ENCODE measurements at regions not wholly inside any gene's neighbourhood (a gene's known extent, or its start where the extent isn't known, plus 50 kb on each side); places are given as distances from the start of the nearest gene placed in this dataset.

GRCh38 chr1:5621692-5622091, 370.5 kb downstream of the NPHP4 start:
- Mint-ChIP-seq H3K9me3 (no peaks in the 10 kb centered on the region), H3K4me3 (no peak overlapping the region), H3K4me1 (peaks cover 0 to 5% (median 0%) of the 10 kb centered on the region in 3 donors), H3K27me3 (peaks cover 20 to 22% of the 10 kb centered on the region in 2 donors), H3K36me3 (no peaks in the 10 kb centered on the region), H3K27ac (no peak overlapping the region)
- Histone ChIP-seq H3K4me3 (ENCODE audit: control insufficient read depth in 1 of 2, extremely low read depth in 1 of 2, low read length in 1 of 2) (no peak overlapping the region), H3K9me3 (no peaks in the 10 kb centered on the region), H3K4me1 (ENCODE audit: control insufficient read depth in 1 of 2, extremely low read depth in 1 of 2, insufficient read depth in 2 of 2, low read length in 2 of 2) (no peaks in the 10 kb centered on the region), H3K36me3 (ENCODE audit: control insufficient read depth in 2 of 2, extremely low read depth in 1 of 2, insufficient read depth in 1 of 2, low read length in 1 of 2) (no peaks in the 10 kb centered on the region), H3K27ac (ENCODE audit: low read length) (no peak overlapping the region), H3K27me3 (replicated peaks in 1 of 2; ENCODE audit: control insufficient read depth in 2 of 2, extremely low read depth in 1 of 2, insufficient read depth in 2 of 2, low read length in 1 of 2) (peaks cover 0 to 38% of the 10 kb centered on the region in 2 experiments)
- POLR2A ChIA-PET, result no interaction called here
- WGBS (ENCODE audit: insufficient coverage), result 90% methylated on average over 5 of the region's 8 CpGs
- ATAC-seq (replicated peaks in 1 of 4) (no peak), DNase-seq (no peak)
- CTCF ChIA-PET, result no interaction called here

GRCh38 chr1:5620997-5621396, 371.2 kb downstream of the NPHP4 start:
- WGBS (ENCODE audit: insufficient coverage), result no CpG with 5 or more reads among the region's 3 CpGs
- no peak overlapping the region for H3K4me3 Mint-ChIP-seq
- CTCF ChIA-PET, result no interaction called here

GRCh38 chr1:5620418-5620817, 371.8 kb downstream of the NPHP4 start:
- Histone ChIP-seq H3K27me3 (replicated peaks in 1 of 2; ENCODE audit: control insufficient read depth in 2 of 2, extremely low read depth in 1 of 2, insufficient read depth in 2 of 2, low read length in 1 of 2) (peaks cover 0 to 51% of the 10 kb centered on the region in 2 experiments), H3K36me3 (ENCODE audit: control insufficient read depth in 2 of 2, extremely low read depth in 1 of 2, insufficient read depth in 1 of 2, low read length in 1 of 2) (no peaks in the 10 kb centered on the region), H3K9me3 (no peaks in the 10 kb centered on the region), H3K4me3 (ENCODE audit: control insufficient read depth in 1 of 2, extremely low read depth in 1 of 2, low read length in 1 of 2) (no peak overlapping the region), H3K27ac (ENCODE audit: low read length) (no peak overlapping the region), H3K4me1 (ENCODE audit: control insufficient read depth in 1 of 2, extremely low read depth in 1 of 2, insufficient read depth in 2 of 2, low read length in 2 of 2) (no peaks in the 10 kb centered on the region)
- 83% methylated on average over 2 of the region's 3 CpGs for WGBS (ENCODE audit: insufficient coverage)
- no peaks in the 10 kb centered on the region for H3K36me3 Mint-ChIP-seq
- no peaks in the 10 kb centered on the region for H3K9me3 Mint-ChIP-seq
- H3K27ac Mint-ChIP-seq, result no peak overlapping the region
- H3K27me3 Mint-ChIP-seq, result peaks cover 26% of the 10 kb centered on the region in 2 donors
- peaks cover 0 to 5% (median 0%) of the 10 kb centered on the region in 3 donors for H3K4me1 Mint-ChIP-seq
- ATAC-seq (replicated peaks in 1 of 4) (no peak), DNase-seq (no peak)
- H3K4me3 Mint-ChIP-seq, result no peak overlapping the region
- POLR2A ChIA-PET, result no interaction called here
- CTCF ChIA-PET, result interaction anchor here in 1 of 2 donors (0.7 kb wide), 1 partner anchor 56 kb away, joined by 7 read pairs; no protein-coding TSS in a partner anchor

More at GRCh38 chr1:5620997-5621396, 371.2 kb downstream of the NPHP4 start:
- ATAC-seq (replicated peaks in 1 of 4) (no peak), DNase-seq (no peak)
- H3K9me3 ChIP-seq, result no peaks in the 10 kb centered on the region
- peaks cover 25 to 26% of the 10 kb centered on the region in 2 donors for H3K27me3 Mint-ChIP-seq
- no peaks in the 10 kb centered on the region for H3K4me1 ChIP-seq (ENCODE audit: control insufficient read depth in 1 of 2, extremely low read depth in 1 of 2, insufficient read depth in 2 of 2, low read length in 2 of 2)
- H3K27me3 ChIP-seq (replicated peaks in 1 of 2; ENCODE audit: control insufficient read depth in 2 of 2, extremely low read depth in 1 of 2, insufficient read depth in 2 of 2, low read length in 1 of 2), result peaks cover 0 to 45% of the 10 kb centered on the region in 2 experiments
- no peak overlapping the region for H3K27ac ChIP-seq (ENCODE audit: low read length)
- no peak overlapping the region for H3K27ac Mint-ChIP-seq
- H3K4me3 ChIP-seq (ENCODE audit: control insufficient read depth in 1 of 2, extremely low read depth in 1 of 2, low read length in 1 of 2), result no peak overlapping the region
- peaks cover 0 to 5% (median 0%) of the 10 kb centered on the region in 3 donors for H3K4me1 Mint-ChIP-seq
- H3K36me3 ChIP-seq (ENCODE audit: control insufficient read depth in 2 of 2, extremely low read depth in 1 of 2, insufficient read depth in 1 of 2, low read length in 1 of 2), result no peaks in the 10 kb centered on the region
- H3K9me3 Mint-ChIP-seq, result no peaks in the 10 kb centered on the region
- H3K36me3 Mint-ChIP-seq, result no peaks in the 10 kb centered on the region
- POLR2A ChIA-PET, result no interaction called here

GRCh38 chr1:5619469-5619868, 372.8 kb downstream of the NPHP4 start:
- Mint-ChIP-seq H3K27ac (no peak overlapping the region), H3K4me1 (peaks cover 0 to 5% (median 0%) of the 10 kb centered on the region in 3 donors), H3K36me3 (no peaks in the 10 kb centered on the region), H3K9me3 (no peaks in the 10 kb centered on the region), H3K27me3 (peaks cover 33 to 34% of the 10 kb centered on the region in 2 donors), H3K4me3 (no peak overlapping the region)
- ChIA-PET POLR2A (no interaction called here), CTCF (no interaction called here)
- H3K4me3 ChIP-seq (ENCODE audit: control insufficient read depth in 1 of 2, extremely low read depth in 1 of 2, low read length in 1 of 2), result no peak overlapping the region
- H3K36me3 ChIP-seq (ENCODE audit: control insufficient read depth in 2 of 2, extremely low read depth in 1 of 2, insufficient read depth in 1 of 2, low read length in 1 of 2), result no peaks in the 10 kb centered on the region
- no peak for DNase-seq
- ATAC-seq (replicated peaks in 1 of 4), result no peak
- H3K9me3 ChIP-seq, result no peaks in the 10 kb centered on the region
- no peak overlapping the region for H3K27ac ChIP-seq (ENCODE audit: low read length)
- peaks cover 0 to 56% of the 10 kb centered on the region in 2 experiments for H3K27me3 ChIP-seq (replicated peaks in 1 of 2; ENCODE audit: control insufficient read depth in 2 of 2, extremely low read depth in 1 of 2, insufficient read depth in 2 of 2, low read length in 1 of 2)
- H3K4me1 ChIP-seq (ENCODE audit: control insufficient read depth in 1 of 2, extremely low read depth in 1 of 2, insufficient read depth in 2 of 2, low read length in 2 of 2), result no peaks in the 10 kb centered on the region
- 29% methylated on average over 1 of the region's 1 CpG for WGBS (ENCODE audit: insufficient coverage)

- Mint-ChIP-seq H3K27me3 (peaks cover 48 to 50% of the 10 kb centered on the region in 2 donors), H3K27ac (no peak overlapping the region), H3K9me3 (no peaks in the 10 kb centered on the region), H3K4me3 (no peak overlapping the region), H3K36me3 (no peaks in the 10 kb centered on the region), H3K4me1 (peaks cover 0 to 5% (median 0%) of the 10 kb centered on the region in 3 donors)
- Histone ChIP-seq H3K36me3 (ENCODE audit: control insufficient read depth in 2 of 2, extremely low read depth in 1 of 2, insufficient read depth in 1 of 2, low read length in 1 of 2) (no peaks in the 10 kb centered on the region), H3K27ac (ENCODE audit: low read length) (no peak overlapping the region), H3K4me3 (ENCODE audit: control insufficient read depth in 1 of 2, extremely low read depth in 1 of 2, low read length in 1 of 2) (no peak overlapping the region), H3K27me3 (replicated peaks in 1 of 2; ENCODE audit: control insufficient read depth in 2 of 2, extremely low read depth in 1 of 2, insufficient read depth in 2 of 2, low read length in 1 of 2) (peaks cover 0 to 49% of the 10 kb centered on the region in 2 experiments), H3K4me1 (ENCODE audit: control insufficient read depth in 1 of 2, extremely low read depth in 1 of 2, insufficient read depth in 2 of 2, low read length in 2 of 2) (no peaks in the 10 kb centered on the region), H3K9me3 (no peaks in the 10 kb centered on the region)
- DNase-seq, result no peak
- ChIA-PET CTCF (no interaction called here), POLR2A (no interaction called here)
- ATAC-seq (replicated peaks in 1 of 4), result no peak
- 48% methylated on average over 12 of the region's 15 CpGs for WGBS (ENCODE audit: insufficient coverage)
Measured at GRCh38 chr1:5617546-5617945, 374.7 kb downstream of the NPHP4 start.

GRCh38 chr1:5617179-5617520, 375.1 kb downstream of the NPHP4 start:
- H3K4me1 ChIP-seq (ENCODE audit: control insufficient read depth in 1 of 2, extremely low read depth in 1 of 2, insufficient read depth in 2 of 2, low read length in 2 of 2), result no peaks in the 10 kb centered on the region
- H3K4me3 ChIP-seq (ENCODE audit: control insufficient read depth in 1 of 2, extremely low read depth in 1 of 2, low read length in 1 of 2), result no peak overlapping the region
- peaks cover 0 to 5% (median 0%) of the 10 kb centered on the region in 3 donors for H3K4me1 Mint-ChIP-seq
- 53% methylated on average over 6 of the region's 6 CpGs for WGBS (ENCODE audit: insufficient coverage)
- H3K36me3 ChIP-seq (ENCODE audit: control insufficient read depth in 2 of 2, extremely low read depth in 1 of 2, insufficient read depth in 1 of 2, low read length in 1 of 2), result no peaks in the 10 kb centered on the region
- H3K27me3 ChIP-seq (replicated peaks in 1 of 2; ENCODE audit: control insufficient read depth in 2 of 2, extremely low read depth in 1 of 2, insufficient read depth in 2 of 2, low read length in 1 of 2), result peaks cover 0 to 52% of the 10 kb centered on the region in 2 experiments
- no peaks in the 10 kb centered on the region for H3K9me3 ChIP-seq
- no peak overlapping the region for H3K27ac Mint-ChIP-seq
- POLR2A ChIA-PET, result no interaction called here
- CTCF ChIA-PET, result no interaction called here
- peaks cover 46 to 52% of the 10 kb centered on the region in 2 donors for H3K27me3 Mint-ChIP-seq
- no peaks in the 10 kb centered on the region for H3K36me3 Mint-ChIP-seq
- no peak overlapping the region for H3K4me3 Mint-ChIP-seq
- ATAC-seq (replicated peaks in 1 of 4) (no peak), DNase-seq (no peak)
- no peak overlapping the region for H3K27ac ChIP-seq (ENCODE audit: low read length)
- no peaks in the 10 kb centered on the region for H3K9me3 Mint-ChIP-seq
